Activated CD4-positive, alpha-beta T cell treated with anti-CD3 and anti-CD28 coated beads, Interleukin-2, amount 50 U/mL, for 24 hours (primary cell): ENCODE measurements at regions not wholly inside any gene's neighbourhood (a gene's known extent, or its start where the extent isn't known, plus 50 kb on each side); places are given as distances from the start of the nearest gene placed in this dataset.

Source experiments
- DNase-seq, 2 donors: peaks; one replicate each; pipeline ENCODE4 v3.0.0-alpha.2; 2020; ENCODE audit warnings: low read depth in 1 of 2, low spot score in 1 of 2

GRCh38 chr15:98382139-98382538 is 266.2 kb upstream of the IGF1R start:
- DNase-seq = no peak

- DNase-seq = no peak
Observed at GRCh38 chr15:98383571-98383970, 264.8 kb upstream of the IGF1R start.

- DNase-seq = no peak
Observed at GRCh38 chr15:98384328-98385029, 263.9 kb upstream of the IGF1R start.

GRCh38 chr15:98385752-98386381 is 262.5 kb upstream of the IGF1R start:
- no peak for DNase-seq

GRCh38 chr15:98386561-98386960 is 261.8 kb upstream of the IGF1R start:
- DNase-seq = no peak

GRCh38 chr15:98387866-98388265 is 260.5 kb upstream of the IGF1R start:
- DNase-seq = no peak

GRCh38 chr15:98390946-98391530 is 257.3 kb upstream of the IGF1R start:
- no peak for DNase-seq

- no peak for DNase-seq
Observed at GRCh38 chr15:98391568-98391967, 256.8 kb upstream of the IGF1R start.

- DNase-seq = no peak
Observed at GRCh38 chr15:98393471-98393870, 254.9 kb upstream of the IGF1R start.

GRCh38 chr15:98394546-98394945 is 253.8 kb upstream of the IGF1R start:
- DNase-seq = no peak

GRCh38 chr15:98395974-98396610 is 252.2 kb upstream of the IGF1R start:
- no peak for DNase-seq

- no peak for DNase-seq
Observed at GRCh38 chr15:98397419-98397818, 250.9 kb upstream of the IGF1R start.

GRCh38 chr15:98398056-98398455 is 250.3 kb upstream of the IGF1R start:
- no peak for DNase-seq

GRCh38 chr15:98398886-98399285 is 249.5 kb upstream of the IGF1R start:
- no peak for DNase-seq

- no peak for DNase-seq
Observed at GRCh38 chr15:98400120-98400519, 248.2 kb upstream of the IGF1R start.

- DNase-seq = no peak
Observed at GRCh38 chr15:98401029-98401428, 247.3 kb upstream of the IGF1R start.

- DNase-seq = no peak
Observed at GRCh38 chr15:98402486-98402885, 245.9 kb upstream of the IGF1R start.

- no peak for DNase-seq
Observed at GRCh38 chr15:98403169-98403568, 245.2 kb upstream of the IGF1R start.

GRCh38 chr15:98403569-98403968 is 244.8 kb upstream of the IGF1R start:
- DNase-seq = no peak

GRCh38 chr15:98405013-98405412 is 243.3 kb upstream of the IGF1R start:
- no peak for DNase-seq

- no peak for DNase-seq
Observed at GRCh38 chr15:98408231-98408630, 240.1 kb upstream of the IGF1R start.

- no peak for DNase-seq
Observed at GRCh38 chr15:98410328-98410727, 238.0 kb upstream of the IGF1R start.
